Fibroblast of lung (primary cell): ENCODE measurements at regions not wholly inside any gene's neighbourhood (a gene's known extent, or its start where the extent isn't known, plus 50 kb on each side); places are given as distances from the start of the nearest gene placed in this dataset.

Experiments used
- CTCF ChIP-seq, 2 donors: IDR thresholded peaks in 1 of 2; conservative IDR thresholded peaks in 1 of 2; 1 replicate in 1 of 2; 2 replicates in 1 of 2; pipeline ENCODE4 v1.5.1; 2011 to 2012; ENCODE audit warnings: low read length in 2 of 2, control low read depth in 1 of 2, inconsistent platforms in 1 of 2, low read depth in 1 of 2, mild to moderate bottlenecking in 1 of 2
- EZH2 ChIP-seq: IDR thresholded peaks from 2 replicates; pipeline ENCODE4 v1.5.1; 2012; ENCODE audit warnings: low read length, control low read depth, mild to moderate bottlenecking; ENCODE audit errors: missing control alignments

DNA sequence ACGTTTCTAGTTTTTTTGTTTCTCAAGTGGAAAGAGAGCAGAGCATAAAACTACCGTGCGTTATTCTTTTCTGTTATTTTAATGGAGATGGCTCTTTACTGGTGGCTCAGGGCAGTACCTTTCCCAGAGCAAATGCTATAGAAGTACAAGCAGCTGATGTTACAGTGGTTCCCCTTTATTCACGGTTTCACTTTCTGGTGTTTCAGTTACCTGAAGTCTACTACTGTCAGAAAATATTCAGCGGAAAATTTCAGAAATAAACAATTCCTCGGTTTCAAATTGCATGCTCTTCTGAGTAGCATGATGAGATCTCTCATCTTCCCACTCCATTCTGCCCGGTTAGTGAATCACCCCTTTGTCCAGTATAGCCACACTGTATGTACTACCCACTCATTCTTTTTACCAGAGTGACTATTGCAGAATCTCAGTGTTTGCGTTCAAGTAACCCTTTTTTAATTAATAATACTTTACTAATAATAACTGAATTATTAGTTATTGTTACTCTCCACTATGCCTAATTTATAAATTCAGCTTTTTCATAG, 597.5 kb upstream of the ROBO2 start:
- TF ChIP-seq CTCF (conservative IDR thresholded peaks at IDR 0.05 in 1 of 2, IDR thresholded peaks at IDR 0.05 in 1 of 2; ENCODE audit: low read depth in 1 of 2, low read length in 2 of 2) (no peak), EZH2 (no peak)
